CD4-positive, alpha-beta T cell treated with Interleukin-15 for 4 hours (primary cell): ENCODE measurements at regions not wholly inside any gene's neighbourhood (a gene's known extent, or its start where the extent isn't known, plus 50 kb on each side); places are given as distances from the start of the nearest gene placed in this dataset.
"Not testable (repeated sequence)": the region's sequence is repeated elsewhere in the genome, so short reads cannot be mapped to it uniquely, and the experiment has no call there.

Source experiments
- DNase-seq: peaks from one replicate; pipeline ENCODE4 v3.0.0-alpha.2; 2020; ENCODE audit warnings: low spot score

DNA sequence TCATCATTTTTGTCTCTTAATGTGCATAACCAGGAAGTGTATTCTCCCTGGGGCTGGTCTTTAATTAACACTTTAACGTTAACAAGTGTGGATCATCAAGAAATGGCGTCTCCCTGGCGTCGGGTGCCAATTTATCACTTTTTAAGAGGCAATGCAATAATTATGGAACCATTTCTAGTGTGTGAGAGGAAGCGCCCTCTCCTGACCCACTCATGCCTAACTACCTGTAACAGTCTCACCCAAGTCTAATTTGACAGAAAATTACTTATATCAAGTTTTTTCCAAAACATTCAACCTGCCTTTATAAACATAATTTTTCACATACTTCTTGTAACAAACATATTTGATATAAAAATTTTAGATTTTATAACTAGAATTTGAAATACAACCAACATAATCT, 905.3 kb upstream of the MDGA2 start:
- DNase-seq = no peak

GRCh38 chr14:48575772-48576171, 900.4 kb upstream of the MDGA2 start:
- no peak for DNase-seq

DNA sequence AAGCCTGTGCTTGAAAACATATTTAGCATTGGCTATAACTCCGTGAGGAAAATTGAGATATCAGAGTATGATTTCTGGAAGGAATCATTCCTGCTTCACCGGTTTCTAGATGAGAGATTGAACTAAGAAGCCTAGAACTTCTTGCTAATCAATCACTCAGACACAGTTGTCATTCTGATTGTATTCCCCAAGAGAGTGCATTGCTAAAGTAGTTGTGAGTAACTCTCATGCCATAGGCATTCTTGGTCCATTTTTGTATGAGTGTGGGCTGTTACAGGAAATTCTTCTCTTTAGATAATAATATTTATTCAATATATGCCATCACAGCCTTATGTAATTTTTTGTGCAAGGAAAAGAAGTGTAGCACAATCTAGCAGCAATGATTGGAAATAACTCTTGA, 893.3 kb upstream of the MDGA2 start:
- DNase-seq = no peak

DNA sequence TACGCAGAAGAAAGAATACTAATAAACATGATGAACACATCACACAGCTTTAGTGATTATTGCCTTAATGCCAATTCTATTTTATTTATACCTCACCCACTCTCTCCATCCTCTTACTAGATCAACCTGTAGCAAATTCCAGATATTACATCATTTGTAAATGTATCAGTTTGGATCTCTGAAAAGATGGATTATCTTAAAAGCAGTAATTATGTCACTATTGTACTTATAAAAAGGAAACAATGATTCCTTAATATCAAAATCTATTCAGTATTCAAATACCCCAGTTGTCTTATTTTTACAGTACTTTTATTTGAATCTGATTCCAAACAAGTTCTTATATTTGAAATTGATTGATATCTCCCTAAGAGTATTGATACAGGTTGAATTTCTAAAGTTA, 892.8 kb upstream of the MDGA2 start:
- no peak for DNase-seq

- no peak for DNase-seq
Measured at GRCh38 chr14:48563489-48563888, 888.1 kb upstream of the MDGA2 start.

DNA sequence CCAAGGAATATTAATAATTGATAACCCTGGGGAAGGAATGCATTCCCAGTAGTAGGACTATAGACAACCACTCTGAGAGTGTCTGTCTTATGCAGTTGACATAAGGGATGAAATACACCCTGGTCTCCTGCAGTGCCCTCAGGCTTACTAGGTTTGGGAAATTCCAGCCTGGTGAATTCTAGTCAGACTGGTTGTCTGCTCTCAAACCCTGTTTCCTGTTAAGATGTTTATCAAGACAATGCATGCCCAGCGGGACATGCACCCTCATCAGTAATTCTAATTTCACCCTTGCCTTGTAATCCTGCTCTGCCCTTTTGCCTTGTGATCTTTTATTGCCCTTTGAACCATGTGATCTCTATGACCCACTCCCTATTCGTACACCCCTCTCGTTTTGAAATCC, 886.0 kb upstream of the MDGA2 start:
- not testable (repeated sequence) for DNase-seq

- no peak for DNase-seq
Measured at GRCh38 chr14:48560421-48560820, 885.0 kb upstream of the MDGA2 start.

- no peak for DNase-seq
Measured at GRCh38 chr14:48553443-48553842, 878.0 kb upstream of the MDGA2 start.

DNA sequence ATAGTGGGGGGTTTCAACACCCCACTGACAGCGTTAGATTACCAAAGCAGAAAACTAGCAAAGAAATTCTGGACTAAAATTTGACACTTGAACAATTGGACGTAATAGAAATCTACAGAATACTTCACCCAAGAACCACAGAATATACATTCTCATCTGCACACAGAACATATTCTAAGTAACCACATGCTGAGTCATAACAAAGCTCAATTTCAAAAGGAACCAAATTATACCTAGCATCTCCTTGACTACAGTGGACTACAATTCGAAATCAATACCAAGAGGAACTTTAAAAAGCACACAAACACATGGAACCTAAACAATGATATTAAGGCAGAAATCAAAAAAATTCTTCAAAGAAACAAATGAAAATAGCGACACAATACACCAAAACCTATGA, 871.6 kb upstream of the MDGA2 start:
- no peak for DNase-seq

GRCh38 chr14:48537600-48537999, 862.2 kb upstream of the MDGA2 start:
- DNase-seq = no peak

GRCh38 chr14:48536318-48536717, 860.9 kb upstream of the MDGA2 start:
- DNase-seq = no peak

- no peak for DNase-seq
Measured at GRCh38 chr14:48527832-48528231, 852.4 kb upstream of the MDGA2 start.

- no peak for DNase-seq
Measured at GRCh38 chr14:48526307-48526706, 850.9 kb upstream of the MDGA2 start.

DNA sequence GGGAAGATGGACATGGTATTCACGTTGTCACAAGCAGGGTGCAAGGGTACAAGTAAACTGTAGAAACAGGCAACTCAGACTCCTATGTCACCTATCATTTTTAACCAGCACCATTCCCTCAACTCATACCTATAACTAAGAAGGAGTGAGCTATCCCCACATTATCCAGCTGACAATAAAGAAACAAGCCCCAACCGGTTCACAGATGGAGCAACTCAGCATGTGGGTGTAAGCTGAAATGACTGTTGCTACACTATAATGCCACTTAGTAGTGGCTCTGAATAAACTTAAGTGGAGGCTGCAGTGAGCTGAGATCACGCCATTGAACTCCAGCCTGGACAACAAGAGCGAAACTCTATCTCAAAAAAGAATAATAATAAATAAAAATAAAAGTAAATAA, 829.5 kb upstream of the MDGA2 start:
- no peak for DNase-seq

DNA sequence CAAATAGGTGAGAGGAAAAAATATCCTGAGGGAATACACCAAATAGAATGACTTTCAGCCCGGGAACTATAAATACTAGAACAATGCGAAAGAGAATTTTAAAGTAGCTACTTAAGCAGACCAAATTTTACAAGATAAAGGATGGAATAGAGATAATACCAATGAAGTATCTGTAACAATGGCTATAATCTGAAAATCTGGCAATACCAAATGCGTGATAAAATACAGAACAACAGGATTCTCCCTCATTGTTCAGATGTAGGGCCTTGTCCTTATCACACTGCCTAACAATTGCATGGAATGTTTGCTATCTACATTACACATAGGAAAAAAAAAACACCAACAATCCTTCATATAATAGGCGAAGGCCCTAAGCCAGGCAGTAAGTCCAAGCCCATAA, 815.4 kb upstream of the MDGA2 start:
- no peak for DNase-seq

GRCh38 chr14:48473944-48474343, 798.5 kb upstream of the MDGA2 start:
- DNase-seq = no peak

DNA sequence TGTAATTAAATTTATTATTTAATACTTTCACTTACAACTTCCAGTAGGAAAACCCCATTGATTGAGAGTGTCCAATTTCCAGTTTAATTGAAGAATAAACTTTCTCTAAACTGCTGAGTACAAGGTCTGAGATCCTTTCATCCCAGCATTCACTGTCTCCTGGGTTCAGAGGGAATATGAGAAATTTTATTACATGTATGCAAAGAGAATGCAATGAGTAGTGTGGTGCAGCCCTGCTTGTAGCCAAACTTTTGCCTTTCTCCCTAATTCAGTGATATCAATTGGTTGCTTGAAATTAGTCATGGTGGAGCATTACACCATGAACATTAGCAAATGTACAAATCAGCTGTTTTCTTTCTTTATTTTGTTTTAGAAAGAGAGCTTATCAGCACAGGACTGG, 780.6 kb upstream of the MDGA2 start:
- DNase-seq = no peak

DNA sequence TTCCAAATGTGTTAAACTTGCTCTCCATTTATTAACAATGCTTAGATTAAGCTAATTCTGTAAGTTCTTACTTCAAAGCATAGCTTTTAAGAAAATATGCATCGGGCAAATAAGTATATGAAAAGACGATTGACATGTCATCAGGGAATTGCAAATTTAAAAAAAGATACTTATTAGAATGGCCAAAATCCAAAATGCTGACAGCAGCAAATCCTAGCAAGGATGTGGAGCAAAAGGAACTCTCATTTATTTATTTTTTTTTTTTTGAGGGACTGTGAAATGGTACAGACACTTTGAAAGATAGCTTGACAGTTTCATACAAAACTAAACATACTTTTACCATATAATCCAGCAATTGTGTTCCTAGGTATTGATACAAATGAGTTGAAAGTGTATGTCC, 779.5 kb upstream of the MDGA2 start:
- DNase-seq = no peak

DNA sequence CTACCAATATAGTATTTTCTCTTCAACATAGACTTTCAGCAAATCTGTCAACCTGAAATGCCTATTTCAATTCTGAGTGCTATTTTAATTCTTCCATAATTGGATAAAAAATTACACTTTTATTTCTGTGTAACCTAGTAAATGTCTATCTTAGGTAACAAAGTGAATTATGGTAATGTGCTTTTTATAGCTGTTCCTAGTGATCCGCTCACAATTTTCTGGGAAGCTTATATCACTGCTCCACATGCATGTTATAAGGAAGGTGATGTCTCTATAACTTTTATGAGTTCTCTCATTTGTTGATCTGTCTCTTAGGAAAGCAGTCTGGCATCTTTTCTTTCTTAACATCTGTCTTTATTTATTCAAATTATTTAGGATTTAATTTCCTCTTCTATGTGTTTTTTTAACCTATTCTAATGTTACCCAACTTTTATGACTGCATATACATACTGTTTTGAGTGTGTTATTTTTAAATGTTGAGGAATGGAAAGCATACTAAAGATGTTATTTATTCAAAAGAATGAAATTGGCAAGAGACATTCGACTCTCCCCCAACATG, 777.1 kb upstream of the MDGA2 start:
- DNase-seq = no peak

DNA sequence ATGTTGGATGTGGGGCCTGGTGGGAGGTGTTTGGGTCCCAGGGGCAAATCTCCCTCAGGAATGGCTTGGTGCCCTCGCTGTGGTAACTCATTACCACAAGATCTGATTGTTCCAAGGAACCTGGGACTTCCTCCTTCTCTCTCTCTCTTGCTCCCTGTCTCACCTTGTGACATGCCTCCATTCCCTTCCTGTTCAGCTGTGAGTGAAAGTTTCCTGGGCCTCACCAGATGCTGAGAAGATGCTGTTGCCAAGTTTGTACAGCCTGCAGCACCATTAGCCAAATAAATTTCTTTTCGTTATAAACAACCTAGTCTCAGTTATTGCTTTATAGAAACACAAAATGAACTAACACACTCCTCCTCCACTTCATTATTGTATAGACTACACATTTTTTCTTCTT, 759.8 kb upstream of the MDGA2 start:
- DNase-seq = no peak

- DNase-seq = no peak
Measured at GRCh38 chr14:48430805-48431204, 755.4 kb upstream of the MDGA2 start.

- no peak for DNase-seq
Measured at GRCh38 chr14:48429512-48429911, 754.1 kb upstream of the MDGA2 start.

- no peak for DNase-seq
Measured at GRCh38 chr14:48417715-48418500, 742.5 kb upstream of the MDGA2 start.

DNA sequence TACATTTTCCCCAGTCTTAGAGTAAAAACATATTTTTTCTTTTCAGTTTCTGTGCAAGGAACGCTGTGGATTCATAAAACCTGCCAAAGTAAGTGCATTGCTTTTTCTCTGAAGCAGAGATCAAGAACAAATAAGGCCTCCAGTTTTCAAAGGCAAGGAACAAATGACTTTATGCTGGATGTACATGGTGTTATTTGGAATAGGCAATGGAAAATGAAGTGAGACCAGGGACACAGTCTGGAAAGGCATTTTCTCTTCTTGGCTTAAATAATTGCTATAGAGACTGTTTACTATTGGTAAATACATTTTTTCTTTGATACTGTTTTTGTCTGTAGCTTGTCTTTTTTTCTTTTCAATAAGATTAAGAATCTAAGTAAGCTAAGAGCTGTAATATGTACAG, 725.9 kb upstream of the MDGA2 start:
- DNase-seq = no peak
